ENCODE measurements at regions not wholly inside any gene's neighbourhood (a gene's known extent, or its start where the extent isn't known, plus 50 kb on each side); places are given as distances from the start of the nearest gene placed in this dataset.

GRCh38 chr10:57960406-57960805 is 307.3 kb downstream of the IPMK start:
- no peaks in the 10 kb centered on the region for H3K4me1 ChIP-seq
- no peaks in the 10 kb centered on the region for H3K27me3 ChIP-seq
- intact Hi-C loops (cut with DNase I; ENCODE audit: low total_unique reads), result no loop called here
- no peak for TF ChIP-seq CTCF (IDR thresholded peaks at IDR 0.05)
- H3K9me3 ChIP-seq, result no peaks in the 10 kb centered on the region
- DNase-seq, result no peak
- no peak overlapping the region for H3K4me3 ChIP-seq
- no peaks in the 10 kb centered on the region for H3K36me3 ChIP-seq
- H3K27ac ChIP-seq, result no peak overlapping the region

- H3K36me3 ChIP-seq, result no peaks in the 10 kb centered on the region
- no peaks in the 10 kb centered on the region for H3K4me1 ChIP-seq
- no peak overlapping the region for H3K4me3 ChIP-seq
- no peak overlapping the region for H3K27ac ChIP-seq
- intact Hi-C loops (cut with DNase I; ENCODE audit: low total_unique reads), result no loop called here
- no peak for TF ChIP-seq CTCF (IDR thresholded peaks at IDR 0.05)
- H3K9me3 ChIP-seq, result no peaks in the 10 kb centered on the region
- DNase-seq, result no peak
- H3K27me3 ChIP-seq, result no peaks in the 10 kb centered on the region
These were observed 308.2 kb downstream of the IPMK start for GRCh38 chr10:57959318-57960006.

- H3K27me3 ChIP-seq, result no peaks in the 10 kb centered on the region
- no peak for DNase-seq
- no peaks in the 10 kb centered on the region for H3K4me1 ChIP-seq
- intact Hi-C loops (cut with DNase I; ENCODE audit: low total_unique reads), result no loop called here
- no peak overlapping the region for H3K4me3 ChIP-seq
- no peak overlapping the region for H3K27ac ChIP-seq
- no peaks in the 10 kb centered on the region for H3K36me3 ChIP-seq
- no peak for TF ChIP-seq CTCF (IDR thresholded peaks at IDR 0.05)
- H3K9me3 ChIP-seq, result no peaks in the 10 kb centered on the region
These were observed 312.6 kb downstream of the IPMK start for GRCh38 chr10:57955076-57955475.

- Histone ChIP-seq H3K9me3 (no peaks in the 10 kb centered on the region), H3K36me3 (no peaks in the 10 kb centered on the region), H3K4me3 (no peak overlapping the region), H3K4me1 (no peaks in the 10 kb centered on the region), H3K27ac (no peak overlapping the region), H3K27me3 (no peaks in the 10 kb centered on the region)
- TF ChIP-seq CTCF (IDR thresholded peaks at IDR 0.05), result no peak
- no peak for DNase-seq
- intact Hi-C loops (cut with DNase I; ENCODE audit: low total_unique reads), result no loop called here
These were observed 315.0 kb downstream of the IPMK start for GRCh38 chr10:57952741-57953140.

- Histone ChIP-seq H3K9me3 (no peaks in the 10 kb centered on the region), H3K4me1 (no peaks in the 10 kb centered on the region), H3K27me3 (no peaks in the 10 kb centered on the region), H3K27ac (no peak overlapping the region), H3K4me3 (no peak overlapping the region), H3K36me3 (no peaks in the 10 kb centered on the region)
- intact Hi-C loops (cut with DNase I; ENCODE audit: low total_unique reads), result no loop called here
- DNase-seq, result no peak
- TF ChIP-seq CTCF (IDR thresholded peaks at IDR 0.05), result no peak
These were observed 317.2 kb downstream of the IPMK start for GRCh38 chr10:57950442-57950974.

All from tibial artery (tissue), 4 donors.